ENCODE measurements at regions not wholly inside any gene's neighbourhood (a gene's known extent, or its start where the extent isn't known, plus 50 kb on each side); places are given as distances from the start of the nearest gene placed in this dataset.

GRCh38 chr2:67159929-67160328, 237.2 kb upstream of the ETAA1 start:
- TF ChIP-seq HDGF (IDR thresholded peaks at IDR 0.05; ENCODE audit: borderline replicate concordance) (no peak), SUZ12 (IDR thresholded peaks at IDR 0.05) (no peak), SP1 (IDR thresholded peaks at IDR 0.05) (no peak), TARDBP (IDR thresholded peaks at IDR 0.05) (no peak), L3MBTL2 (conservative IDR thresholded peaks at IDR 0.05) (no peak)

All from HEK293T (cell line).